HEK293T (cell line): ENCODE measurements at regions not wholly inside any gene's neighbourhood (a gene's known extent, or its start where the extent isn't known, plus 50 kb on each side); places are given as distances from the start of the nearest gene placed in this dataset.

Experiments
- BHLHE40 ChIP-seq: fragments of 450-650 bp; IDR thresholded peaks from 2 replicates; pipeline ENCODE4 v1.6.1; 2016; ENCODE audit warnings: mild to moderate bottlenecking, moderate library complexity, borderline replicate concordance
- CTBP1 ChIP-seq: fragments of 450-650 bp; IDR thresholded peaks from 2 replicates; pipeline ENCODE4 v1.6.1; 2016; ENCODE audit warnings: borderline replicate concordance
- L3MBTL2 ChIP-seq: fragments of 450-650 bp; conservative IDR thresholded peaks from 2 replicates; pipeline ENCODE4 v1.6.1; 2016; ENCODE audit warnings: mild to moderate bottlenecking
- SP1 ChIP-seq: fragments of 450-650 bp; IDR thresholded peaks from 2 replicates; pipeline ENCODE4 v1.6.1; 2017
- SUZ12 ChIP-seq: fragments of 450-650 bp; IDR thresholded peaks from 2 replicates; pipeline ENCODE4 v1.6.1; 2016; ENCODE audit warnings: mild to moderate bottlenecking
- TARDBP ChIP-seq: fragments of 450-650 bp; IDR thresholded peaks from 2 replicates; pipeline ENCODE4 v1.6.1; 2016

- TF ChIP-seq L3MBTL2 (no peak), SP1 (no peak), SUZ12 (no peak), TARDBP (no peak), BHLHE40 (no peak), CTBP1 (no peak)
Measured at GRCh38 chr3:74988095-74988494, 373.6 kb upstream of the CNTN3 start.
